GM18511 (cell line): ENCODE measurements at regions not wholly inside any gene's neighbourhood (a gene's known extent, or its start where the extent isn't known, plus 50 kb on each side); places are given as distances from the start of the nearest gene placed in this dataset.

Experiments
- ATAC-seq: cut with Tn5 transposase; IDR thresholded peaks from one replicate; pipeline ENCODE4 v1.9.1; 2021; ENCODE audit warnings: mild to moderate bottlenecking, moderate library complexity; ENCODE audit not compliant: unreplicated experiment

- no peak for ATAC-seq
Observed at GRCh38 chr6:140940251-140940925, 1192.3 kb upstream of the GJE1 start.

DNA sequence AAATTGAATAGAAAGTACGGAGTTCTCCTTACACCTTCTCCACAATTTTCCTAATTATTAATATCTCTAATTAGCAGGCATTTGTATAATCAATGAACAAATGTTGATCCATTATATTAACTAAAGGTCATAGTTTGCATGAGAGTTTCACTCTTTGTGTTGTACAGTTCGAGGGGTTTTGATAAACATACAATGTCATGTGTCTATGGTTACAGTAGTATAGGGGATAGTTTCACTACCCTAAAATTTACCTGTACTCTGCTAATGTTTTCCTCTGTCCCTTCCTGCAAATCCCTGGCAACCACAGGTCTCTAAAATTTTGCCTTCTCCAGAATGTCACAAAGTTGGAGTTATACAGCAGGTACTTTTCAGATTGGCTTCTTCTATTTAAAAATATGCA lies 1199.8 kb upstream of the GJE1 start:
- ATAC-seq: no peak

- ATAC-seq: no peak
Observed at GRCh38 chr6:140931581-140931980, 1201.1 kb upstream of the GJE1 start.

DNA sequence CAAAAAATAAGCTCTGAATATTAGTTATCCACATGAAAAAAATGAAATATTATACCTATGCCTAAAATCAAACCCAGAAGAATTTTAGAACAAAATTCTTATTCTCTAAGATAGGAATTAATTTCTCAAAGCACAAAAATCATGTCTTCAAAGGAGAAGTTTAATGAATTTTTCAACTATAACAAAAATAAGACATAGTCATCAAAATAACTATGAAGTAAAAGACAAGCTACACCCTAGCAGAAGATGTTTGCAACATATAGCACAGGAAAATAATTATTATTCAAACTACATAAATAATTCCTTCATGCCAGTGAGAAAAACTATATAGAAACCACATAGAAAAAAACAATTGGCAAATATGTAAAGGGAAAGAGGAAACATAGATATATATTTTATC lies 1203.6 kb upstream of the GJE1 start:
- ATAC-seq: no peak

DNA sequence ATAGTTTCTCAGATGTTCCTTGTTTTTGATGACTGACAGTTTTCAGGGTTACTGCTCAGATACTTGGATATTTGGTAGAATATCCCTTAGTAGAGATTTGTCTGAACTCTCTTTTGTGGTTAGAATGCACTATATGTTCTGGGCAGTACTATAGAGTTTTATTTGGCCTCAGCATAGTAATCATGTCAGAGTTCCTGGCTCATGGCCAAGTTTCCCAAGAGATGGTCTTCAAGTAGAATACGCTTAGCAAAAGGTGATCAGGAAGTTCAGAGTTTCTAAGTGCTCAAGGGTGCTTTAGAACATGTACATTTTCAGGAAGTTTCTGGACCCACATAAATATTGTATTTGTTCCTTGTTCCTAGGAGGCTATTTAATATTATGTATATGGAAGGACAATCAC lies 1209.7 kb upstream of the GJE1 start:
- ATAC-seq: no peak

DNA sequence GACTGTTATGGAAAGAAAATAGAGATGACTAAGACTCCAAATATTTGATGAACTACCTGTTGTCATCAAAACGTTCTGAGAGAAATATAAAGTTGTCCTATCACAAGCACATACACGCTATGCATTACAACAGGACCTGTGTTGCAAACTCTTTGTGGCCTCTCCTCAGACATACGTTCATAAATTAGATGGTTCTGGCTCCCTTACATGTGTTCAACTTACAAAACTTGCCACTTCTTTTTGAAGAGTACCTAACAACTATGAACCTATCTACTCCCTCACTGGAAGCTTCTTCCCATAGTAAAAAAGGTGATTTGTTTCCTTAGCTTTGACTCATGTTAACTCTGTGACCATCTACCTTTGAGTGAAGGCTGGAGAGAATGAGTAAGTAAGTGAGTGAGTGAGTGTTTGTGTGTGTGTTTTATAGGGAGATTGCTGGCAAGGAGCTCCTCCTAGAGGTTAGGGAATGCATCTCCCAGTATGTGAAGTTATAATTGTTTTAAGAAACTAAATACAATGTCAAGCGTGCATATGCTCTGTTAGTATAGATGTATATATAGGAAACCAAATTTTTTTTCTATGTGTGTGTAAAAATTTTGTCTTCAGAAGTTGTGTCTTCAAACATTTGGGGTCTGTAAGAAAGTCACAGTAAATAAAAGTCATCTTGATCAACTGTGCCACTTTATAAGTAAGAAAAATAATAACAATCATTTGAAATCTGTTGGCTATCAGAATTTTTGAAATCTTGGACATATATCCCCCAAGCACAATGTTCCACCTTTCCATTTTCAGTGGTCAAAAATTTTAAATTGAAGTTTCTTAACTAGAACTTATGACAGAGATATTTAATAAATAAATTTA lies 1211.1 kb upstream of the GJE1 start:
- ATAC-seq: peak; percentile 69

GRCh38 chr6:140917911-140918310 lies 1214.8 kb upstream of the GJE1 start:
- ATAC-seq: no peak

DNA sequence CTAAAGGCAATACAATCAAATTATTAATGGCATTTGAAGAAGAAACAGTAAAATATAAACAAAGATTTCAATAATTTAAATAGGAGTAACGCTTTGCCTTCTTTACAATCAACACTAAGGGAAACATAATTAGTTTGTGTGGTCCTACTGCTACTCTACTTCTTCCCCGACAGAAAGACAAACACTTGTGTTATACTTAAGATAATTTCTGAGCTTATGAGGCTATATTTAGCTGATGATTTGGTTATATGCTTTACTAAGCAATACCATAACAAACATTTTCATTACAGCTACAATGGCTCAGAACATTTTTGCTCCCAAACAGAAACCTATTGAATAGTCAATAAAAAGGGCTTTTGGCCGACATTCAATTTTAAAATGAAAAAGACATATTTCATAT lies 1217.2 kb upstream of the GJE1 start:
- no peak for ATAC-seq

DNA sequence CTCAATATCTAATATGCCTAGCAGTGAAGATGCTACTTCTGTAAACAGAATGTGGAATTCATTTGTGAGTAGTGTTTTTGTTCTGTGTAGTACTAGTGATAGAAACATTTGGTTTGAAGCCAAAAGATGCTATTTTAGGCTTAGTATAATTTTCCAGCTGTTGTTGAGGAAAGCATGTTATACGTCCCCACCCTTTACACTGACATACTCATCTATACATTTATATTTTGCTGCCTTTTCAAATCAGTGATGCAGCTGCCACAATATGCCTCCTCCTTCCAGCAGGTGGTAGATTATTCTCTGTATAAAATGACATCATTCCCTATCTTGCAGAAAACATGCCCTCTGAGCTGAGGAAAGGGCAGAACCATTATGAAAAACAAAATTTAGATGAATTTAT lies 1217.6 kb upstream of the GJE1 start:
- ATAC-seq: no peak

DNA sequence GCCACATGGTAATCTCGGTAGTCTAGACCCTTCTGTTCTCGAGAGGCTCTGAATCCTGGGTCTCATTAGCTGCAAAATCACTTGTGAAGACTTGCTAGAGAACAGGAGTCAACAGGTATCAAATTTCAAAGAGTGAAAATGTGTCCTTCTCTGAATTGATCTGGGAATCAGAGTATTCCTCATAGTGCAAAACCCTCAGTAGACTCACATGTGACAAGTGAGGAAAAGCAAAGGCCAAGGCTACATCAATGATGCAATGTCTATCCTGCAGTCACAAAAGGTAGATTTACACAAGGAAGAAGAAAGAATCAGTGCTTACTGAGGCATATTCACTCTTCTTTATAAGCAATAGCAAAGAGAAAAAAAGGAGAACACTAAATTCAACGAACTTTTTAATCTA lies 1220.0 kb upstream of the GJE1 start:
- ATAC-seq: no peak

DNA sequence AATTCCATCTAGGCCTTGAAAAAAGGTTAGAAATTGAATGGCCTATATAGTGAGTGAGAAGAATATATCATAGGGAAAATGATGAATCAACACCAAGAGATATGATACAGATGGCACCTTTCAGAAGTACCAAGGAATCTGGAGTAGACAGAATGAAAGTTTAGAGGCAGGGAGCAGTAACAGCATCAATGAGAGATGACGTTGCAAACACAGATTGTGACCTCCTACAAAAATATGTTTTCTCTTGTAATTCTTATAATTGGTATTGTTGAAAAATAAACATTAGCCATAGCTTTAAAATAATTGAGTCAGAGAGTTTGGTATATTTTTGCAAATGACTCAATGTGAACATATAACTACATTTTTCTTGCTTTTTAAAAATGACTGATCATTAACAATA lies 1223.1 kb upstream of the GJE1 start:
- no peak for ATAC-seq

DNA sequence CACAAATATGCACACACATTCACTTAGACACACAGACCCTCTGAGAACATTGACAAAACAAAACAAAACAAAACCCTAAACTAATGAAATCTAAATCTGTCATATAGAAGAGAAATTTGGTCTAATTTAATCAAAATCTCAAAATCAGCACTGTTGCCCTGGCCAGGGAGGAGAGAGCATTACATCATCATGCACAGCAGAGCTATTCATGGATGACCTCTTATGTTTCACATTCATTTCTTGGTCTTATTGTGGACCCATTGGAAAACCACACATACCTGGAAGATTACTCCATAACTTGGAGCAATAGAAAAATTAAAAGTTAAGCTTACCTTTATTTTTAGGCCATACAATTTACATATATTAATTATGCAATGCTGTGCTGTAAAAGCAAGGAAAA lies 1223.6 kb upstream of the GJE1 start:
- no peak for ATAC-seq

DNA sequence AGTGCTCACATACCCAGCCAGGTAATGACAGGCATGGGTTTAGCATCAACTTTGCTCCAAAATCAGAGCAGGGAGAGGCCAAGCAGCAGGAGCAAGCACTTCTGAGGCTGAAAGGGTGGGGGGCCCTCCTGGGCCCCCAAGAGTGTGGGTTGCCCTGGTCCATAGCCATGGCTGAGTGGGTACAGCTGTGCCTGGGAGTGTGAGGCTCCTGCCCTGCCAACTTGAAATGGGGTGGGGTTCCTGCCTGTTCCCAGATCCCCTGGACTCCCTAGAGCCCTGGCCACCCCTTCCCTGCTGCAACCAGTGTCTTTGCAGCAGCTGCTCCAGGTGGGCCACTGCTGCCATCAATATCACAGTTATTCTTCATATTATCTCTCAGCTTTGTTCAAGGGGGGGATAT lies 1224.2 kb upstream of the GJE1 start:
- no peak for ATAC-seq

DNA sequence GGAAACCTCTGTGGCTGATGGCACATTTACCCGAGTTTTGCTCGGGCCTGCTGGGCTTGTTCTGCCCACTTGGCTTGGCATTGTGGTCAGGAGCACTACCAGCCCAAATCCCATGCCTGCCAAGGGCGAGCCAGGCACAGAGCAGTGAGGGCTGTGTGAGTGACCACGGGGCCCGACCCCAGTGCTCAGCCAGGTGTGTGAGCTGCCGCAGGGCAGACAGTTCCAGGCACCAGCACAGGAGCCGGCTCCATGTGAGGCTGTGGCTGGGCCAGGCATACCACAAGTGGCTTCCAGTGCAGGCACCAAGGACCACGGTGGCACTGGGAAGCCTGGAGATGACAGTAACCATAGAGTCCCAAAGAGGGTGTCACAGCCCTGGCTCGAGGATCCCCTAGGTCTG lies 1225.5 kb upstream of the GJE1 start:
- ATAC-seq: no peak

DNA sequence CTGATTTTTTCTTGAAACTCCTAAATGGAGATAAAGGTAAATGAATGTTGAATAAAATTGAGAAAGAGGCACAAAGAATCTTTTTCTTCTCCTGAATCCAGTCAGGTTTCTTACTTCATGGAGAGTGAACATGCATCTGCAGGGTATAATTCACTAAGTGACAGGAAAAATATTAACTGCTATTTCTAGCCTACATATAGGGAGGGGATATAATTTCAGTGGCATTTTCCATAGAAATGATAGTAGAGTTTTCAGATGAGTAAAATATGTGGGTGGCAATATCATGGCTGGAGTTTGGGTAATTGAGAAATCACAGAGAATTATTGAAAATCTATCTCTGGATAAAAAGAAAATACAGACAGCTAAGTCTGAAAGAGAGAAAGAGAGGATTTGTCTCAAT lies 1227.0 kb upstream of the GJE1 start:
- ATAC-seq: no peak

GRCh38 chr6:140905050-140905449 lies 1227.7 kb upstream of the GJE1 start:
- no peak for ATAC-seq

DNA sequence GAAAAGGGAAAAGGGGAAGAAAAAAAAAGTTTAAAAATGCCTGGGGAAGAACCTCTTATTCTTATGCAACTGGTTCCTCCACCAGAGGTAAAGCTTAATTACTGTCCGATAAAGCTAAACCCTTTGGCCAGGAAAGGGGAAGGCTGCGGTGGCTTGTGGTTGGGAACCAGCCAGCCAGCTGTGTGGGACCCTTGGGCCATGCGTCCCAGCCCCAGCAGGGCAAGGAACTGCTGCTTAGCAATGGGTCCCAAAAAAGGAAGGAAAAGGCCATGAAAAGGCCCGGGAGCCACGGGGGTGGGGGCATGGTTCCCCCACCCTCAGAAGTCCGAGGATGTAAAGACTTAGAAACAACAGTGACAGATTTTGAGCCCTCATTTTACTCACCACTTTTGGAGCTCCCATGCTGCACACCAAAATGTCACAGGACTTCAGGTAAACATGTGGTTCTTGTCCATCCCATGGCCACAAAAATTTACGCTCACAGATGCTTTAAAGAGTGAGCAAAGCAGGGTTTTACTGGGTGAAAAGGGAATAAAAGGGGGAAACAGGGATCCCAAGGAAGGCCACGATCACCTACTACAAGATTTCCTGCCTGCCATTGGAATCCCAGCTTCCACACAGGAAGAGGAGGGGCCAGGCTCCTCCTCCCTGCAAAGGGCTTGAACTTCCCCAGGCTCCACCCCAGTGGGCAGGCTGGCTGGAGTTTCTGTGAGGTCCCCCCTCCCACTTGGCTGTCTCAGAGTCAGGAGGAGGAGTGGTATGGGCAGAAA lies 1234.7 kb upstream of the GJE1 start:
- ATAC-seq: no peak

DNA sequence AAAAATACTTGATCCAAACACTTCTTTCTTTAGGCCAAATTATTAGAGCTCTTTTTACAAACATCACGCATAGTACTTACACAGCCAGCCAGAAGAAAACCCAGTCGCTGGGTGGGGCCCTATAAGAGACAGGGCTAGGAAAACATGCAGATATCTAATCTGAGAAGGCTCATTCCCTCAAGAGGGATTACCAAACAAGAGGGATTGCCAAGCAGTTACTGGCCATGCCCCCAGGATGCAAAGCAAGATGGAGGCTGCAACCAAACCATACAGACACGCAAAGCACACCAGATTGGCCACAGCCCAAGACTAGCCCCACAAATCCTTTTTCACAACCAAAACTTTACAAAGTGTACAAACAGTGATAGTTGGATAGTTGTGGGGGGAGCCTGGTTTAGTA lies 1235.4 kb upstream of the GJE1 start:
- ATAC-seq: no peak

DNA sequence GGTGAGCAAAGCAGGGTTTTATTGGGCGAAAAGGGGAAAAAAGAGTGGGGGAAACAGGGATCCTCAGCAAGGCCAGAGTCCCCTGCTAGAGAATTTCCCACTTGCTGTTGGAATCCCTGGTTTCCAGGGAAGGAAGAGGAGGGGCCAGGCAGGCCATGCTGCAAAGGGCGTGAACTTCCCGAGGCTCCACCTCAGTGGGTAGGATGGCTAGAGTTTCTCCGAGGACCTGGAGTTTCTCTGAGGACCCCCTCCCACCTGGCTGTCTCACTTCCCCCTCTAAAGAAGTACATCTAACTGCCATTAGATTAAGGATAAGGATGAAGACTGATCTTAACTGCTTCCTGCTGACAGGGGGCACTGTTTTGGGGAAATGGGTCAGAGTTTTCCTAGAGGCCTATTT lies 1239.3 kb upstream of the GJE1 start:
- no peak for ATAC-seq

GRCh38 chr6:140879946-140880345 lies 1252.8 kb upstream of the GJE1 start:
- no peak for ATAC-seq

DNA sequence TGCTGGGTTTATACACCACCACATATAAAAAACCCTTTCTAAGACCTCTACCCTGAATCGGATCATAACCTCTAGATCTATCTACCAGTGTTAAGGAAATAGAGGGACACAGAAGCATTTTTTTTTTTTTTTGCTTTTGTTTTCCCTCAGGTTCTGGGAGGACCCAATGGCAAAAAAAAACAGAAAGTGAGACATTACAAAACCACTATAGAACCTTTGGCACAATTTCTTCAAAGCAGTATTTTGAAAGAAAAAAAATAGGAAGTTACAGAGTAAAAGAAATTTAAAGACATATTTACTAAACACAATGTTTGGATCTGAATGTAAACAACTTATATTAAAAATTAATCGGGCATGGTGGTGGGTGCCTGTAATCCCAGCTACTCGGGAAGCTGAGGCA lies 1258.7 kb upstream of the GJE1 start:
- no peak for ATAC-seq

GRCh38 chr6:140872885-140873284 lies 1259.8 kb upstream of the GJE1 start:
- no peak for ATAC-seq
